ENCODE measurements at regions not wholly inside any gene's neighbourhood (a gene's known extent, or its start where the extent isn't known, plus 50 kb on each side); places are given as distances from the start of the nearest gene placed in this dataset.

DNA sequence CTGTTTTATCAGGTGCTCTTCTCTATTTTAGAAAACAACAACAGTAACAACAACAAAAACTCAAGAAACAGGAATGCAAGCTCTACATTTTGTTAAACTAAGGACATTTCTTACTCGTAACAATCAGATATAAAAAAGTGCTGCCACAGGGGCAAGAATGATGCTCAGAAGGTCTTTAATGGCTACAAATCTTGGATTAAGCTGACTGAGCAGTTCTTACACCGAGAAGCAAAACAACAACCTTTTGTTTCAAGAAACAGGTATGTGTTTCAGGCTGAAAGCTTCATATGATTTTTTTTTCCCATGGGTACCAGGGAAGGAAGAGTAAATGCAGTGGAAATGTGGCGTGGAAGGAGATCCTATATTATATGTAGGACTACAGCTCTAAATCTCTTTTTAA is 786.8 kb upstream of the FBXO33 start:
- TF ChIP-seq EZH2 (IDR thresholded peaks at IDR 0.05; ENCODE audit: low read depth, unreplicated experiment) (no peak), EZH2phosphoT487 (IDR thresholded peaks at IDR 0.05; ENCODE audit: unreplicated experiment) (no peak)

All from GM23338 (cell line).